HG03469 (cell line): ENCODE measurements at regions not wholly inside any gene's neighbourhood (a gene's known extent, or its start where the extent isn't known, plus 50 kb on each side); places are given as distances from the start of the nearest gene placed in this dataset.

Experiments used
- ATAC-seq: cut with Tn5 transposase; IDR thresholded peaks from one replicate; pipeline ENCODE4 v1.9.1; 2021; ENCODE audit warnings: mild to moderate bottlenecking, moderate library complexity, moderate number of reproducible peaks; ENCODE audit not compliant: unreplicated experiment

DNA sequence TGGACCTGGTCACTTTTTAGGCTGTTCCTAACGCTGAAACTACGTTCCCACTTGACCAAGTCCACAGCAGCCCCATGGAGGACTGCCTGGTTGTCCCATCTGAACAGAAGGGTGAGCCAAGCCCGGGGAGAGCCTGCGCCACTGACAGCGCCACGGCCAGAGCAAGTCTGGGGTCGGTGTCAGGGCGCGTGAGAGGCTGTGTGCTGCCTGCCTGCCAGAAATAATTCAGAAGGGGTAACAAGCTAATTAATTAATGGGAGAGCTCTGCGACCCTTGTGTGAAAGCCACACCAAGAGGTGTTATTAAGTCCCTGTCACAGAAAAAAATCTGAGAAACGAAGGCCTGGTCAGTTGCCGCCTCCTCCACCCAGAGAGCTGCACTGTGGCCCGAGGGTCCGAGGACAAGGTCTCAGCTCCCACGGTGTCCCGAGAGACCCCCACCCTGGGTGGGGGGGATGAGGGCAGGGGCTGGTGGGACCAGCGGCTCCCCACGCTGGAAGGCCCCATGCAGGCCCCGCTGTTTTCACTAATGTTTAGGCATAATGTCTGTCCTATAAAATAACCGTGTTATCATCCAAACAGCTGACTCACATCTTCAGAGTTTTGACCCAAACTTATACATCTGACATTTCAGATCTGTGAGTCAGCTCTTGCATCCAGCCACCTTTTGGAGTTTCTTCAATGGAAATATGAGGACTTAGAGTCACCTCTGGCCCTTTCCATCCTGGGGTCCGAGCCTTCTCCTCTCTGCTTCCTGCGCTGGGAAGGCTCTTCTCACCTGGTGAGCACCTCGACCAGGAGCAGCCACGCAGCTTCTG is 58.5 kb downstream of the DLL1 start:
- ATAC-seq, result no peak

DNA sequence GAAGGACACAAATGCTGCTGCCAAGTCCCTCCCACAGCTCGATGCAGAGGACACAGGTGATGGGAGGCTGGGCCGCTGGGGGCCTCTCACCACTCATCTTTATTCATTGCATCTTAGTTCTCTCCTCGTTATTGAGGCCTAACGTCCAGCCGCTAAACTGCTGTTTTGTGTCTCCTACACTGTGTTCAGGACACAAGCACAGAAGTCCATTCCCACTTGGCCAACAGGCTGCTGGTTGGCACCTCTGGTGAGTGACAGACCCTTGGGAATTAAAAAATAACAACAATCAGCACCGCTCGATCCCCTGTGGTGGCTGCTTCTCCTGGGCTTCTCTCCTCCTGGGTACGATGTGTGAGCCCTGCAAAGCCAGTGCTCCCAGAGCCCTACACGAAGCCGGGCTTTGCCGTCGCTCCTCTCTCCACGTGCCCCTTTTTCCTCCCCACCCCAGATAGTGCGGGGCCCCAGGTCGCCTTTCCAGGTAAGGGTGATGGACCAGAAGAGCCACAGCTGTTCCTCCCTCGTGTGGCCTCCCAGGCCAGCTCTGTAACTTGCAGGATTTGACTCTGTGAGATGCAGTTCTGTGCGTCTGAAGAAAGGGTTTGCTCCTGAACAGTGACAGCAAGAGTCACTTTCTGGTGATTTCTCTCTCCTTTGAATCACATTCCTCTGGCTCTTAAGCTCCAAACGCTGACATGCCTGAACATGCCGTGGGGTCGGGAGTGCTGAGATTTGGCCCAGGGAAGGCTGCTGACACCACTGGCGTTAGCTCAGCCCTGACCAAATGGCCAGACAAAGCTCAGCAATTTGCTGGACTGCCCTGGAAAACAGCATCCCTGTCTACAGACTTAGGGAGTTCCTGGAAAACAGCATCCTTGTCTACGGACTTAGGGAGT is 59.3 kb downstream of the DLL1 start:
- no peak for ATAC-seq

DNA sequence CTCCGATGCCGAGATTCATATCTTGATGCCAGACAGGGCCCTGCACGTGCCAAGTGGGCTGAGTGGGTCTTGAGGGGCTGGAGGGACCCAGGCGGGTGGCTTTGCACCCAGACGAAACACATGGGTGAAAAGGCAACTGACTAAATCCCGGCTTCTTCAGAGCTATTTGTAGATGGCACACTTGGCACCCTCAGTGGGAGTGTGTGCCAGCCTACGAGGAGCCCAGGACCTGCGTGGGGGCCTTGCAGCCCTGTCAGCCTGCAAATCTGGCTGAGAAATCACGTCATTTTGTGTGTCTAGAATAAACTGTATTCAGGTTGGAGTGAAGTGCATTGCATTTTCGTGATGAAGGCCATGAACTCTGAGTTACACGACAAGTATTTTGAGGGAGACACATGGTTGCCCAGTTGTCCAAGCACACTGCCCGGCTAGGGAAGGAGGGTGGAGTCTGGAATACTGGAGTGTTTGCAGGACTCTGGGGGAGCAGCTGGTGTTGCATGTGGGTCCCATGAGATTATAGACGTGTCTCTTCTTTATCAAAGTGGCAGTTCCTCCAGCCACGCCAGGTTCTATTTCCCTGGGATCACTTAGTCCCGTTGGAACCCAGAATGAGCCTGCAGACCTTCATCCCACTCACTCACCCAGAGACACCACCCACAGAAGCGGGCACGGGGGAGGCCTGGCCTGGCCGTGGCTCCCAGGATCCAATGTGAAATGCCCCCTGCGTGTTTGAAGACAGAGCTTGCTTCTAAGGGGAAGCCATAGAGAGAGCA is 60.2 kb downstream of the DLL1 start:
- ATAC-seq, result no peak

DNA sequence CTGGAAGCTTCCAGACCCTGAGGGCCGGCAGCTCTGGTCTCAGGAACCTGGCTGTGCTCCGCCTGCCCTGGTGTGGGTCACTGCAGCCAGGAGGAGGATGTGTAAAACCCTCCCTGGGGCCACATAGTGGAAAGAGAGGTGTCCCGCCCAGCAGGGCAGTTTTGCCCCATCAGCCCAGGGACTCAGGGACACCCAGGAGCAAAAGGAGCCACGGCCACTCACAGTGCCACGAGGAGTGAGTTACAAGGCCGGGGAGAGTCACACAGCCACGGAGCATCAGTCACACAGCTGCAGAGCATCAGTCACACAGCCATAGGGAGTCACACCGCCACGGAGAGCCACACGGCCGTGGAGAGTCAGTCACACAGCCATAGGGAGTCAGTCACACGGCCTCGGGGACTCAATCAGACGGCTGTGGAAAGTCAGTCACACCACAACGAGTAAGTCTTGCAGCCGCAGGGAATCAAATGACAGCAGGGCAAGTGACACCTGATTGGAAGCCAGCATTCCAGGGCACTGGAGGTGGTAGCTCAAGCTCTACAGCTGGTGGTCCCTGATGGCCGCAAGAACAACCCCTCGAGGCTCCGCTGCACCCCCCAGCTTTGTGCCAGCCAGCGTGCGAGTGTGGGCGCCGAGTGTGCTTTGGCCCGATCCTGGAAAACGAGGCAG is 60.9 kb downstream of the DLL1 start:
- ATAC-seq, result no peak

DNA sequence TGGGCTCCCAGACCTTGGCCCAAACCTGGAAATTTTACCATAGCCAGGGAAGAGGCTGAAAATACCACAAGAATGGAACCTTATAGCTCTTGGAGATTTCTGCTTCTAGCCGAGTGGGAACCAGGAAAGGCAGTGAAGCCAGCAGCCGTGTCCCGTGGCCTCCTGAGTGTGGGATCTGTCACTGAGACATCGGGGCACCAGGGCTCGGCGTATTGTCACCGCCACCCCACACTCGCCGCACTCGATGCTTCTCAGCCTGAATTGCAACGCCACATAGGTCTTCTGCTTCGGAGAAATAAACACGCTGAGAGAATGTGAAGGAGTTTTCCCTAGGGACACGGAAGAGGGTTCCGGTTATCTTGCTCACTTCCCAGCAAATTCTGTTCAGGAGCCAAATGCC is 61.5 kb downstream of the DLL1 start:
- ATAC-seq, result no peak

DNA sequence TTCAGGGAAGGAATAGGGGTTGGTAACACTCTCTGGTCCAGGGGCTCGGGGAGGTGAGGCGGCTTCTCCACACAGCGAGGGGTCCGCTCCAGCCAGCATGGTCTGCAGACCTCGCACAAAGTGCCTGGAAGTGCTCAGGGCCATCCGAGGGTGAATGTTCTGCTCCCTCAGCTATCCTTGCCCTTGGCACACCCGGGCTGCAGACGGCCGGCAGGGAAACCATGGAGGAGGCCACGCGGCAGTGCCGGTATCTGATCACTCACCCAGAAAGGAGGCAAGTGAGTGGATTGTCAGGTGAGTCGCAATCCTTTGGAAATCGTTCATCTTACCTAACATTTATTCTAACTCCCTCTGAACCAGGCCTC is 62.0 kb downstream of the DLL1 start:
- ATAC-seq, result no peak

DNA sequence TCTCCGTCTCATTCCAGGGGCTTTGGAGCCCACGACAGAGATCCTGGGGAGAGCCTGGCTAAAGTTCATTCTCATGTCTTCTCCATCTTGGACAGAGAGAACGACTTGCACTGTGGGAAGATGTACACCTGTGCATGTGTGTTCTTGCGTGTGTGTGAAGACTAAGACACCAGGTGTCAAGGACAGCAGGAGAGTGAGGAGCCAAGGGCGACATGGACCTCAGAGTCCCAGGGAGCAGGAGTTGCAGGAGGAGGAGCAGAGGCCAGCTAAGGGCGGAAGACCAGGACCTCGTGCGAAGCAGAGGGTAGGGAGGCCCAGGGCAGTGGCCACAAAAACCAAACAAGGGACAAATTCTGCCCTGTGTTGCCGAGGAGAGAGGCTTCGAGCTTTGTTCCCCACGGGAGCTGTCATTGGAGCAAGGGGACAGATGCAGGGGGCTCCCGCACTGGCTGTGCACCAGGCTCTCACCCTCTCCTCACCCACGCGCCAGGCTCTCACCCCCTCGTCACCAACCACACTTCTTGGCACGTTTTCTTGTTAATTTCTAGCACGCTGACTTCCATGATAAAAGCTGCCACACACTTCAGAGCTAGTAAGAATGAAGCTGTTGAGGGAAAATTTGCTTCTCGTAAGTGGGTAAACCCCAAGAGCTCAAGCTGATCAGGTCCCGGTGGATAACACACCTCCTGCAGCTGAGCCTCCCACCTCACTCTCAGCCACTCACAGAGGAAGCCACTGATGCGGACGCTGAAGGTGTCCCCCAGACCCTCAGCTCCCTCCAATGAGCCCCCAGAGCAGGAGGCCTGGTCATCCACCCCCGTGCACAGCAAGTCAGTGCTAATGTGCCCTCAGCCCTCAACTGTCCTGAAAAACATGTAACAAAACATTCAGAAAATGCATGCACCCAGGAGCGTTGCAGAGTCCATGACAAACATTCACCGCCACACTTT is 62.6 kb downstream of the DLL1 start:
- no peak for ATAC-seq

DNA sequence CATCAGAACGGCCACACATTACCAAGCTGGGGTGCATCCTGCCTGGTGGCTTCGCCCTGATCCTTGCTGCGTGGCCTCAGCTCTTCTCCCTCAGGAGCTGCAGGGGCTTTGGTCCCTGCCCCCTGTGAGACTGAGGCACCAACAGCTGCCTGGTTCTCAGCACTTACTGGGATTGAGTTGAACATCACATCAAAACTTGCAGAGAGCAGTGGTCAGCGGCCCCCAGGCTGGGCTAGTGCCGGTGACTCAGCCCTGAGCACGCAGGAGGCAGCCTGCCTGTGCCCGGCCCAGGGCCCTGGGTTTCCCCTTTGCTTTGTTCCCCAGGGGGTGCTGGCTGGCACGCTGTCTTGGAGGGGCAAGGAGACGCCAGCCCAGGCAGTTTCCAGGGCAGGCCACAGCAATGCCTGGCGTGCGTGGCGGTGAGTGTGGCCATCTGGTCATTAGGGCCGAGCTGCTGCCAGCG is 63.3 kb downstream of the DLL1 start:
- ATAC-seq, result no peak

DNA sequence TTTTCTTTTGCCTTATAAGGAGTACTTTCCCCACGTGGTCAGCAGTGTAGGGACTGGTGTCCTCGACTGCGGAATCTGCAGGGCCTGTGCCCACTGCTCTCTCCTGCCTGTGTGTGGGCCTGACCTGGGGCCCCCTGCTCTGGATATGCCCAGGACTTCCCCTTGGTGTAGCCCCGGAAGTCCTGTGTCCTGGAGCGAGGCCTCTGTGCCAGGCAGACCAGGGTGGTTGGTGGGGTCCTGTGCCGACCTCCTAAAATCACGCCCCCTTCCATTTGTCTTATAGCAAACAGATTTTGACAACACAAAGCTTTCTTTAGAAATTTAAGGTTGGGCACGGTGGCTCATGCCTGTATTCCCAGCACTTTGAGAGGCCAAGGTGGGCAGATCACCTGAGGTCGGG is 64.2 kb downstream of the DLL1 start:
- no peak for ATAC-seq

DNA sequence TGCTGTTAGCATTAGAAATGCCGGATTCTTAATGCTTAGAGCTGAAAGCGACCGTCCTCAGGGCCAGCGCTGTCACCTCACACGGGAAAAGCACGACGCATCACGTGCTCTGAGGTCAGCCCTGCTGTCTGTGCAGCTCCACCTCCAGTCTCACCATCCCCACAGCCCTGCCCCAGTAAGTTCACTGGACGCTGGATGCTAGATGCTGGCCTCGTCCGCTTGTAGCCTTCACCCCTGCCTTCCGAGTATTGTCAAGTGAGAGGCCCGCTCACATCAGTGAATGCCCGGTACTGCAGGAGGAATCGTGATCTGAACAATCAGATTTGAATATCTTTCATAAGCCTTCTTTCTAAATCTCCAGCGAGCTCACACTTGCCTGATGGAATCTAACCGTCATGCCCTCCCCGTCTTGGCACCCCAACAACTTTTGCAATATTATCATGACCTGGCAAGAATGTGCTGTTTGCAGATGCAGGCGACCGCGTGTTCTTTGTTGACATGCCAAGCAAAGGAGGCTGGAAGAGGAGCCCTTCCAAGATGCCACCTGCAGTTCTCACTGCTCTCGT is 64.9 kb downstream of the DLL1 start:
- ATAC-seq, result no peak

DNA sequence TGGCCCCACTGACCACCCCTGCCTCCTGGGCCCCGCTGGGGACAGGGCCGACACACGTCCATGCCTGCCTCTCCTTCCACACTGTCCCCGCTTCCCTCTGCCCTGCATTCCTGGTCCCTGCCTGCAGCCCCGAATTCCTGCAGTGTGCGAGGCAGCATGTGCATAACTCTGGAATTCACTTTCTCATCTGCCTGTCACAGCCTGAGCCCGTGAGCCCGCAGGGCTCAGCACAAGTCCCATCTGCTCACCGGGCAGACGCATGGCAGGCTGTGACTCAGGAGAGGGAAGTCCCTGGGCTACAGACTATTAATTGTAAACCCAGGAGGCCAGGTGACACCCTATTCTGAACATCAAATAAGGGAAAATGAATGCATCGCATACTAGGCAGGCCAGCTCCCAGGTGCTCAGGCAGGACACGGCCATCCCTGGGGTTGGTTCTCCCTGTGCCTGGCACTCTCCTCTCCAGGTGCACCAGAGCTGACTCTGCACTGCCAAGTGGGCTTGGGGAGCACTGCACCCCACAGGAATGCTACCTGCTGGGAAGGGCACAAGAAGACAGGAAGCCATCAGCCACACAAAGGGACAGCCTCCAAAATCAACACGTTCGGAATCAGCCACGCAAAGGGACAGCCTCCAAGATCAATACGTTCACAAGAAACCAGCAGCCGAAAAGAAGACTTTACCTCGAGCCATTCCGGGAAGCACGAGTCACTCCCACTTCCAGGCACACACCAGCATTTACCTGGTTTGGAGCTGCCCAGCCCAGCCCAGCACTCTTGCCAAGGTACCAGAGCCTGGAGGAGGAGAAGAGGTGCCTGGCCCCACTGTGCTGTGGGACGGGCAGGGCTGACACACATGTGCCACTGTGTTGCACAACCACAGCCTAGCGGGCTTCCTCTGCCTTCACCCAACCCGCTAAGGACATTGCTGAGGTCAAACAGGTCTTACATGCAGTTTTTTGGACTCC is 65.9 kb downstream of the DLL1 start:
- ATAC-seq, result no peak

DNA sequence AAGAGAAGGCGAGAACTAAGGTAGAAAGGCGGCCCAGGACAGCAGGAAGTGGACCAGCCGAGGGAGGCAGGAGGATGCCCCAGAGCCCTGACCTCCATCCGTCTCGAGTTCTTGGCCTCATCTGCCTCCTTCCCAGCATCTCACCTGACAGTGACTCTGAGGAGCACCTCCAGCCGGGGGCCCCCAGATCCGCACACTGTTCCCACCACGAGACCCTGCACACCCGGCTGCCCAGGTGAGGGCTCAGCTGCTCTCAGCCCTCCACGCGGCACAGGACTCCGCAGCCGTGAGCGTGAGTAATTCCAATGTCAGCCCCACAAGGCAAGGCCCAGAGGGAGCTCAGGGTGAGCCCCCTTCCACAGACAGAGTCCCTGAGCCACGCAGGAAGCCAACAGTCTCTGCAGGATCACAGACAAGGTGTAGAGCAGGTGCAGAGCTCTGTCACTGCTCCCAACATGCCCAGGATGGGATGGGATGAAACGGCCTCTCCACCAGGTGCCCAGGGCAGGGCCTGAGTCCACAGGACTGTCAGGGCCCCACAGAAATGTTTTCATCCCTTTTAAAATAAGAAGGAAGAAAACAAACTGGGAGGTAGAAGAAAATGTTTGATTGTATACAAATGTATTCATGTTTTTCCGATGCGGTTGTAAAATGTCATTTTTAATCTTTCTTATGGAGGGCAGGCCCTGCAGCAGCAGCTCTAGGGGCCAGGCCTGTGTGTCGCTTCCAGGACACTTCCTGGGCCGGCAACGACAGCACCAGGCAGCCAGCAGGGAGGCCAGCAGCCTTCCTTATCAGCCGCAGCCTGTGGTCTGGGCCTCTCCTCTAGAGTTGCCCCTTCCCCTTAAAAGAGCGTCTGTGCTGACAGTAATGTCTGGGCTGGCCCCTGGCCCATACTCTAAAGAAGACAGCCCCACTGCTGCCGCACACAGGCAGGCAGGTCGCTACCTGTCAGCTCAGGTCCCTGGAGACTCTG is 66.9 kb downstream of the DLL1 start:
- ATAC-seq, result no peak

DNA sequence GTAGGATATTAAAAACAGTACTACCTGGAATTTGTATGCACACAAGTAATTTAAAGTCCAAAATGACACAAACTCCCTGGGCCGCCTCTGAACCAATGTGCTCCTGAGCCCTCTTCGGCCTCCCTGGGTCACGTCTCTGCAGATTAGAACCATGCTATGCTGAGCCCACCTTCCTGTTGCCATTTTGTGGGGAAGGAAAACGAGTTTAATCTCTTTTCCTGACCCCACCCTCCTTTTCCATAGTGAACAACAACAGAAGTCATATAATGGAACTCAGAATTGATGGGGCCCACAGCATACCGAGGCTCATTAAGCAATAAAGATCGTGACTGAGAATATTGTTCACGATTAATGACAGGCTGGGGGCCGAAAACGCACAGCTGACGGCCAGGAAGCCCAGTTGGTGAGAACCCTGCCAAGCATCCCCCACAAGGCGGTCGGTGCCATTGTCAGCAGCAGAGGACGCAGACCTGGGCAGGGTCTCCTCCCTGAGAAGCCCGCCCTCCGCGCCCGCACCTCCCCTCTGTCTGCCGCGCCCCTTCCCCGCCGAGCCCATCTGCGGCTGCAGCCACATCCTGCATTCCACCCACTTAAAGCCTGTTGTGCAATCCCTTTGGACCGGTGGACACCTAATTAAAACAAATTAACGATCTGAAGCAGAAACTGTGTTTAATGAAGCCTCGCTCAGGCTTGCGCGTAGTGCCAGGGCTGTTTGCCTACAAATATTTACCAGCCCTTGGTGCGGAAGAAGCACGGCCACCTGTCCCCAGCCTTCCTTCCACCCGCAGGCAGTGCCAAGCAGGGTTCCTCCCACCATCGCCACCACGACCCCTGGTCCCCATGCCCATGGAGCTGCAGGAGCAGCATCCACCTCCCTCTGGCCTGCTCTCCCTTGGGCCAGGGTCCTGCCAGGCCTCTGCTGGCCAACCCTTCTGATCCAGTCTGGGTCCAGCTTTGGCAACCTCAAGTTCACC is 68.1 kb downstream of the DLL1 start:
- no peak for ATAC-seq

DNA sequence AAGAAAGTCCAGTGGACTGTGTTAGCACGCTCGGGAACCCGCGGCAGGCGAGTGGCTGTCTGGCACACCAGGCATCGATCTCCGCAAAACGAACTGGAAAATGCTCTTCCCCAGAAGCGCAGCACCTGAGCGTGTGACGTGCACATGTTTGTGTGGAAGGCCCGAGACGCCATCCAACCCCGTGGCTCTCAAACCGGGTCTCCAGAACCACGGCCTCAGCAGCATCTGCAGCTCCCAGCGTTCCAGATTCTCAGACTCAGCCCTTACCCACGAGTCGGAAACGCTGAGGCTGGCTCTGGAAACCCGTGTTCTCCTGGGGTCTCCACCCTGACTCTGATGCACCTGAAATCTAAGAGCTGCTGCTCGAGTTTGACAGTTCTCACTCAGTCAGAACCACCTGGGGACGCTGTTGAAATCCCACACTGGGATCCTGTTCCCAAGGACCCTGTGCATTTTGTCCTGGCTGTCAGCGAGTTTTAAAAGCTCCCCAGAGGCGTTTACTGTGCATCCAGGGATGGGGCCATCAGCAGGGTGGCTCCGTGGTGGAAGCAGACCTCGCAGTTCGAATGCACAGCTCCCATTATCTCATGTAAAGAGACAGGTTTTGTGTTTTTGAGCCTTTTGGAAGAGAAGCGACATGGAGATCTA is 69.0 kb downstream of the DLL1 start:
- ATAC-seq, result no peak

DNA sequence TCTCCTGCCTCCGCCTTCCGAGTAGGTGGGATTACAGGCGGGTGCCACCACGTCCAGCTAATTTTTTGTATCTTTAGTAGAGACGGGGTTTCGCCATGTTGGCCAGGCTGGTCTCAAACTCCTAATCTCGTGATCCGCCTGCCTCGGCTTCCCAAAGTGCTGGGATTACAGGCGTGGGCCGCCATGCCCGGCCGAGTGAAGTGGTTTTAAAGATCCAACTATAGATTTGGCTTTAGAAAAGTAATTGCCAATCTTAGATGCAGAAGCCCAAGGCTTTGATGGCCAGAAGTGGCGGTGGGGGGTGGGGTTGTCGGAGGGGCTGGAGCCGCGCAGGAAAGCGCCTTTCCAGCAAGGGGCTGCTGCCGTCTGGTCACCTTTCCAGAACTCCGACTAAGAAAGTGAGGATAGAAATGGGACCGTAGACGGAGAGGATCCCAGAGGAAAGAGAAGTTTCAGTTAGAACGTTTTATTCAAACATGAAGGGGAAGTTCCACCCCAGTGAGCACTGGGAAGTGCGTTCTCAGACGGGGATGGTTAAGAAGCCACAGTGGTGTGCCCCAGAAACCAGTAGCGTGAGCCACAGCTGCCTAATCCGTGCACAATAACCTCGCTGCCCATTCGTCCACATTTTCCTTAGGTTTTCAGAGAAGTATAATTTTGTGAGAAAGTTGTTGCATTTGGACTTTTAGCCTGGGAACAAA is 69.7 kb downstream of the DLL1 start:
- ATAC-seq, result no peak
